ENCODE measurements at regions not wholly inside any gene's neighbourhood (a gene's known extent, or its start where the extent isn't known, plus 50 kb on each side); places are given as distances from the start of the nearest gene placed in this dataset.

DNA sequence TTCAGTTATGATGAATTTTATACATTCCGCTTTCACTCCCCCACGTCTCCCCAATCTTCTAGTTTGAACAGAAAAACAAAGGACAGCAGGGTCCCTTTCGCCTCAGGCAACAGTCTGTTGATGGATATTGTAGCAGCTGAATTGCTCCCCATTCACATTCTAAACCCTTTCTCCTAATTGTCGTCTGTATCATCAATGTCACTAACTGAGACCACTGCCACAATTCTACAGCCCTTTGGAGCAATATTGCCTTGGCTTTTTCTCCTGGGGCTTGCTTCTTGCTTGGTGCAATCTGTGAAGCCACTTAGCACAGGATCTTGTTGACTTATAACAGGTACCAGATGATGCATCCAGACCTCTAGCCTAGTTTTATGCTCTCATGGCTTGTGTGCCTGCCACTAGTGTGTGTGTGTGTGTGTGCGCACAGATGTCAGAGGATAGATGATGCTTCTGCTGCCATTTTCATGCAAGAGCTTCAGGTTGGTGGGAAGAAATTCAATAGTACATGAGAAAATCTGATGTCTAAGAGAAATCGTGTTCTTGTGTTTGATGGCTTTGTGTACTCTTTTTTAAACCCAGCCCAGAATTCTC lies 195.2 kb upstream of the ISL1 start:
- TF ChIP-seq, protein P1, sequence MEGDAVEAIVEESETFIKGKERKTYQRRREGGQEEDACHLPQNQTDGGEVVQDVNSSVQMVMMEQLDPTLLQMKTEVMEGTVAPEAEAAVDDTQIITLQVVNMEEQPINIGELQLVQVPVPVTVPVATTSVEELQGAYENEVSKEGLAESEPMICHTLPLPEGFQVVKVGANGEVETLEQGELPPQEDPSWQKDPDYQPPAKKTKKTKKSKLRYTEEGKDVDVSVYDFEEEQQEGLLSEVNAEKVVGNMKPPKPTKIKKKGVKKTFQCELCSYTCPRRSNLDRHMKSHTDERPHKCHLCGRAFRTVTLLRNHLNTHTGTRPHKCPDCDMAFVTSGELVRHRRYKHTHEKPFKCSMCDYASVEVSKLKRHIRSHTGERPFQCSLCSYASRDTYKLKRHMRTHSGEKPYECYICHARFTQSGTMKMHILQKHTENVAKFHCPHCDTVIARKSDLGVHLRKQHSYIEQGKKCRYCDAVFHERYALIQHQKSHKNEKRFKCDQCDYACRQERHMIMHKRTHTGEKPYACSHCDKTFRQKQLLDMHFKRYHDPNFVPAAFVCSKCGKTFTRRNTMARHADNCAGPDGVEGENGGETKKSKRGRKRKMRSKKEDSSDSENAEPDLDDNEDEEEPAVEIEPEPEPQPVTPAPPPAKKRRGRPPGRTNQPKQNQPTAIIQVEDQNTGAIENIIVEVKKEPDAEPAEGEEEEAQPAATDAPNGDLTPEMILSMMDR (IDR thresholded peaks at IDR 0.05; ENCODE audit: insufficient read depth, low read length), result no peak
- TF ChIP-seq POLR2AphosphoS5 (IDR thresholded peaks at IDR 0.05; ENCODE audit: low read depth), result no peak
- TF ChIP-seq, protein P2, sequence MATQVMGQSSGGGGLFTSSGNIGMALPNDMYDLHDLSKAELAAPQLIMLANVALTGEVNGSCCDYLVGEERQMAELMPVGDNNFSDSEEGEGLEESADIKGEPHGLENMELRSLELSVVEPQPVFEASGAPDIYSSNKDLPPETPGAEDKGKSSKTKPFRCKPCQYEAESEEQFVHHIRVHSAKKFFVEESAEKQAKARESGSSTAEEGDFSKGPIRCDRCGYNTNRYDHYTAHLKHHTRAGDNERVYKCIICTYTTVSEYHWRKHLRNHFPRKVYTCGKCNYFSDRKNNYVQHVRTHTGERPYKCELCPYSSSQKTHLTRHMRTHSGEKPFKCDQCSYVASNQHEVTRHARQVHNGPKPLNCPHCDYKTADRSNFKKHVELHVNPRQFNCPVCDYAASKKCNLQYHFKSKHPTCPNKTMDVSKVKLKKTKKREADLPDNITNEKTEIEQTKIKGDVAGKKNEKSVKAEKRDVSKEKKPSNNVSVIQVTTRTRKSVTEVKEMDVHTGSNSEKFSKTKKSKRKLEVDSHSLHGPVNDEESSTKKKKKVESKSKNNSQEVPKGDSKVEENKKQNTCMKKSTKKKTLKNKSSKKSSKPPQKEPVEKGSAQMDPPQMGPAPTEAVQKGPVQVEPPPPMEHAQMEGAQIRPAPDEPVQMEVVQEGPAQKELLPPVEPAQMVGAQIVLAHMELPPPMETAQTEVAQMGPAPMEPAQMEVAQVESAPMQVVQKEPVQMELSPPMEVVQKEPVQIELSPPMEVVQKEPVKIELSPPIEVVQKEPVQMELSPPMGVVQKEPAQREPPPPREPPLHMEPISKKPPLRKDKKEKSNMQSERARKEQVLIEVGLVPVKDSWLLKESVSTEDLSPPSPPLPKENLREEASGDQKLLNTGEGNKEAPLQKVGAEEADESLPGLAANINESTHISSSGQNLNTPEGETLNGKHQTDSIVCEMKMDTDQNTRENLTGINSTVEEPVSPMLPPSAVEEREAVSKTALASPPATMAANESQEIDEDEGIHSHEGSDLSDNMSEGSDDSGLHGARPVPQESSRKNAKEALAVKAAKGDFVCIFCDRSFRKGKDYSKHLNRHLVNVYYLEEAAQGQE (IDR thresholded peaks at IDR 0.05; ENCODE audit: insufficient replicate concordance, low read depth), result no peak
